Panc1 (cell line): ENCODE measurements at regions not wholly inside any gene's neighbourhood (a gene's known extent, or its start where the extent isn't known, plus 50 kb on each side); places are given as distances from the start of the nearest gene placed in this dataset.

Experiments
- ATAC-seq: fragments of 200-7000 bp; cut with Tn5 transposase; 2 replicates; pipeline ENCODE4 v1.9.1; 2020; ENCODE audit warnings: mild to moderate bottlenecking, moderate library complexity
- BruUV-seq: library from RNA; stranded (reverse); fragments of 400-500 nt; replicated peaks from 2 replicates; lab custom pipeline; 2021; lab: Mats Ljungman, UMichigan
- CTCF ChIA-PET: fragments of 300-600 bp; sonication (Branson Sonifier 250); formaldehyde crosslinking; loops from one replicate; lab custom pipeline; 2022; ENCODE audit warnings: antibody characterized with exemption; lab: Charles Lee
- POLR2A ChIA-PET: fragments of 300-600 bp; sonication (Branson Sonifier 250); formaldehyde crosslinking; loops from one replicate; lab custom pipeline; 2022; ENCODE audit warnings: antibody characterized with exemption; lab: Charles Lee
- DNase-seq: peaks from one replicate; pipeline ENCODE4 v3.0.0-alpha.2; 2010; ENCODE audit warnings: low read depth, low spot score
- H3K27ac ChIP-seq: 2 replicates; pipeline ENCODE4 v1.5.1; 2011; ENCODE audit warnings: mild to moderate bottlenecking, low read length, inconsistent platforms
- H3K27me3 ChIP-seq: fragments of 200-500 bp; sonication (Bioruptor generic); 2 replicates; pipeline ENCODE4 v1.6.0; 2014; ENCODE audit warnings: low read length, inconsistent platforms; ENCODE audit not compliant: control insufficient read depth, insufficient read depth
- H3K36me3 ChIP-seq: fragments of 200-500 bp; sonication (Bioruptor generic); 2 replicates; pipeline ENCODE4 v1.5.1; 2014; ENCODE audit warnings: inconsistent platforms, mild to moderate bottlenecking, low read length, moderate library complexity; ENCODE audit not compliant: control insufficient read depth, insufficient read depth
- H3K4me1 ChIP-seq: 2 replicates; pipeline ENCODE4 v1.5.1; 2011; ENCODE audit warnings: inconsistent platforms, mild to moderate bottlenecking, low read length, moderate library complexity; ENCODE audit not compliant: control insufficient read depth, insufficient read depth
- H3K4me3 ChIP-seq, 2 experiments: 2 replicates each; pipeline ENCODE4 v1.5.1; 2011 to 2012; ENCODE audit warnings: low read depth in 2 of 2, low read length in 2 of 2, mild to moderate bottlenecking in 2 of 2, inconsistent platforms in 1 of 2, moderate library complexity in 1 of 2
- H3K9me3 ChIP-seq: fragments of 200-500 bp; sonication (Bioruptor generic); 2 replicates; pipeline ENCODE4 v1.5.1; 2014; ENCODE audit warnings: low read depth, mild to moderate bottlenecking, inconsistent platforms, low read length, moderate library complexity; ENCODE audit not compliant: control insufficient read depth, insufficient read depth
- CTCF ChIP-seq: fragments of 450-650 bp; IDR thresholded peaks from 2 replicates; pipeline ENCODE4 v1.5.1; 2017; ENCODE audit warnings: mild to moderate bottlenecking
- POLR2AphosphoS5 ChIP-seq: IDR thresholded peaks from 2 replicates; pipeline ENCODE4 v1.6.1; 2012; ENCODE audit warnings: mild to moderate bottlenecking, low read depth, low read length, moderate library complexity
- SIN3A ChIP-seq: IDR thresholded peaks from 2 replicates; pipeline ENCODE4 v1.6.1; 2012; ENCODE audit warnings: low read depth, mild to moderate bottlenecking, low read length, moderate library complexity, borderline replicate concordance; ENCODE audit not compliant: insufficient read depth
- TCF7L2 ChIP-seq: IDR thresholded peaks from 2 replicates; pipeline ENCODE4 v1.6.1; 2011; ENCODE audit warnings: mild to moderate bottlenecking, low read depth, low read length, inconsistent platforms
- in situ Hi-C: cut with HindIII; loops from 2 replicates; pipeline ENCODE4 v1.10.0; 2016; ENCODE audit warnings: low sequenced_read_pairs, low pct_unique_long_range_greater_than_20kb
- intact Hi-C: fragments of 100-400 bp; cut with micrococcal nuclease; formaldehyde crosslinking; loops from one replicate; pipeline ENCODE4 v1.10.0; 2022; ENCODE audit not compliant: unreplicated experiment
- TF ChIP-seq, protein P1 (sequence below), 2 experiments: IDR thresholded peaks; 2 replicates each; pipeline ENCODE4 v1.6.1; 2011 to 2012; ENCODE audit warnings: low read depth in 2 of 2, control low read depth in 1 of 2, low read length in 1 of 2, mild to moderate bottlenecking in 1 of 2, moderate library complexity in 1 of 2; ENCODE audit not compliant: insufficient read depth in 1 of 2

GRCh38 chr16:8489580-8489979, 100.7 kb downstream of the TMEM114 start:
- ATAC-seq: no peak
- Histone ChIP-seq H3K4me3 (no peak overlapping the region), H3K36me3 (no peaks in the 10 kb centered on the region), H3K4me1 (no peaks in the 10 kb centered on the region), H3K27ac (no peak overlapping the region), H3K27me3 (peaks cover 24% of the 10 kb centered on the region), H3K9me3 (no peaks in the 10 kb centered on the region)
- ChIA-PET CTCF (no interaction called here), POLR2A (no interaction called here)
- in situ Hi-C loops (no loop called here), intact Hi-C loops (no loop called here)
- no TSS peak for BruUV-seq
- no peak for DNase-seq
- no peak for TF ChIP-seq SIN3A
- TF ChIP-seq POLR2AphosphoS5: no peak
- TF ChIP-seq CTCF: no peak
- TF ChIP-seq, protein P1, sequence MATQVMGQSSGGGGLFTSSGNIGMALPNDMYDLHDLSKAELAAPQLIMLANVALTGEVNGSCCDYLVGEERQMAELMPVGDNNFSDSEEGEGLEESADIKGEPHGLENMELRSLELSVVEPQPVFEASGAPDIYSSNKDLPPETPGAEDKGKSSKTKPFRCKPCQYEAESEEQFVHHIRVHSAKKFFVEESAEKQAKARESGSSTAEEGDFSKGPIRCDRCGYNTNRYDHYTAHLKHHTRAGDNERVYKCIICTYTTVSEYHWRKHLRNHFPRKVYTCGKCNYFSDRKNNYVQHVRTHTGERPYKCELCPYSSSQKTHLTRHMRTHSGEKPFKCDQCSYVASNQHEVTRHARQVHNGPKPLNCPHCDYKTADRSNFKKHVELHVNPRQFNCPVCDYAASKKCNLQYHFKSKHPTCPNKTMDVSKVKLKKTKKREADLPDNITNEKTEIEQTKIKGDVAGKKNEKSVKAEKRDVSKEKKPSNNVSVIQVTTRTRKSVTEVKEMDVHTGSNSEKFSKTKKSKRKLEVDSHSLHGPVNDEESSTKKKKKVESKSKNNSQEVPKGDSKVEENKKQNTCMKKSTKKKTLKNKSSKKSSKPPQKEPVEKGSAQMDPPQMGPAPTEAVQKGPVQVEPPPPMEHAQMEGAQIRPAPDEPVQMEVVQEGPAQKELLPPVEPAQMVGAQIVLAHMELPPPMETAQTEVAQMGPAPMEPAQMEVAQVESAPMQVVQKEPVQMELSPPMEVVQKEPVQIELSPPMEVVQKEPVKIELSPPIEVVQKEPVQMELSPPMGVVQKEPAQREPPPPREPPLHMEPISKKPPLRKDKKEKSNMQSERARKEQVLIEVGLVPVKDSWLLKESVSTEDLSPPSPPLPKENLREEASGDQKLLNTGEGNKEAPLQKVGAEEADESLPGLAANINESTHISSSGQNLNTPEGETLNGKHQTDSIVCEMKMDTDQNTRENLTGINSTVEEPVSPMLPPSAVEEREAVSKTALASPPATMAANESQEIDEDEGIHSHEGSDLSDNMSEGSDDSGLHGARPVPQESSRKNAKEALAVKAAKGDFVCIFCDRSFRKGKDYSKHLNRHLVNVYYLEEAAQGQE (IDR thresholded peaks at IDR 0.05; ENCODE audit: insufficient read depth in 1 of 2, low read depth in 2 of 2, low read length in 1 of 2): no peak
- no peak for TF ChIP-seq TCF7L2

GRCh38 chr16:8486985-8487384, 103.3 kb downstream of the TMEM114 start:
- ATAC-seq: no peak
- Histone ChIP-seq H3K27ac (no peak overlapping the region), H3K4me1 (no peaks in the 10 kb centered on the region), H3K36me3 (no peaks in the 10 kb centered on the region), H3K9me3 (no peaks in the 10 kb centered on the region), H3K4me3 (no peak overlapping the region), H3K27me3 (peaks cover 17% of the 10 kb centered on the region)
- DNase-seq: no peak
- TF ChIP-seq SIN3A (no peak), POLR2AphosphoS5 (no peak), CTCF (no peak), TCF7L2 (no peak)
- TF ChIP-seq, protein P1 (IDR thresholded peaks at IDR 0.05; ENCODE audit: insufficient read depth in 1 of 2, low read depth in 2 of 2, low read length in 1 of 2): no peak
- ChIA-PET POLR2A (no interaction called here), CTCF (no interaction called here)
- in situ Hi-C loops (no loop called here), intact Hi-C loops (no loop called here)
- BruUV-seq: no TSS peak
